ENCODE measurements at regions not wholly inside any gene's neighbourhood (a gene's known extent, or its start where the extent isn't known, plus 50 kb on each side); places are given as distances from the start of the nearest gene placed in this dataset.
"Not testable (repeated sequence)": the region's sequence is repeated elsewhere in the genome, so short reads cannot be mapped to it uniquely, and the experiment has no call there.

GRCh38 chr5:104472811-104473210, 910.2 kb upstream of the NUDT12 start:
- Histone ChIP-seq H3K36me3 (ENCODE audit: insufficient read depth, low read length) (no peaks in the 10 kb centered on the region), H3K9ac (ENCODE audit: low read length) (no peak overlapping the region), H3K9me3 (ENCODE audit: low read length) (no peaks in the 10 kb centered on the region), H3F3A (ENCODE audit: insufficient read depth, low read length) (no peaks in the 10 kb centered on the region), H3K4me3 (ENCODE audit: low read depth, low read length, poor library complexity, severe bottlenecking) (no peak overlapping the region), H3K4me1 (ENCODE audit: insufficient read depth, low read length, severe bottlenecking) (no peaks in the 10 kb centered on the region), H3K27me3 (ENCODE audit: insufficient read depth, low read length) (no peaks in the 10 kb centered on the region), H3K79me2 (ENCODE audit: insufficient read depth, low read length) (no peaks in the 10 kb centered on the region), H2AFZ (ENCODE audit: low read length) (no peak overlapping the region), H3K4me2 (ENCODE audit: low read length) (no peak overlapping the region), H3K9me2 (ENCODE audit: low read depth, low read length) (no peaks in the 10 kb centered on the region), H3K27ac (ENCODE audit: low read depth, low read length, poor library complexity, severe bottlenecking) (no peak overlapping the region), H4K20me1 (ENCODE audit: insufficient read depth, low read length) (no peaks in the 10 kb centered on the region)
- no peak for TF ChIP-seq CTCF (IDR thresholded peaks at IDR 0.05; ENCODE audit: low read length)
- no peak for TF ChIP-seq EZH2 (IDR thresholded peaks at IDR 0.05; ENCODE audit: borderline replicate concordance, low read length)

- no peaks in the 10 kb centered on the region for H3K27me3 ChIP-seq (ENCODE audit: insufficient read depth, low read length)
- H3F3A ChIP-seq (ENCODE audit: insufficient read depth, low read length): no peaks in the 10 kb centered on the region
- H2AFZ ChIP-seq (ENCODE audit: low read length): no peak overlapping the region
- no peaks in the 10 kb centered on the region for H4K20me1 ChIP-seq (ENCODE audit: insufficient read depth, low read length)
- H3K9ac ChIP-seq (ENCODE audit: low read length): no peak overlapping the region
- no peak overlapping the region for H3K4me3 ChIP-seq (ENCODE audit: low read depth, low read length, poor library complexity, severe bottlenecking)
- H3K9me3 ChIP-seq (ENCODE audit: low read length): no peaks in the 10 kb centered on the region
- H3K4me2 ChIP-seq (ENCODE audit: low read length): no peak overlapping the region
- no peaks in the 10 kb centered on the region for H3K79me2 ChIP-seq (ENCODE audit: insufficient read depth, low read length)
- no peaks in the 10 kb centered on the region for H3K4me1 ChIP-seq (ENCODE audit: insufficient read depth, low read length, severe bottlenecking)
- H3K36me3 ChIP-seq (ENCODE audit: insufficient read depth, low read length): no peaks in the 10 kb centered on the region
- H3K9me2 ChIP-seq (ENCODE audit: low read depth, low read length): no peaks in the 10 kb centered on the region
- no peak for TF ChIP-seq CTCF (IDR thresholded peaks at IDR 0.05; ENCODE audit: low read length)
- TF ChIP-seq EZH2 (IDR thresholded peaks at IDR 0.05; ENCODE audit: borderline replicate concordance, low read length): no peak
- no peak overlapping the region for H3K27ac ChIP-seq (ENCODE audit: low read depth, low read length, poor library complexity, severe bottlenecking)
These were observed 893.5 kb upstream of the NUDT12 start for GRCh38 chr5:104456122-104456521.

- H3K9ac ChIP-seq (ENCODE audit: low read length): no peak overlapping the region
- H3K9me2 ChIP-seq (ENCODE audit: low read depth, low read length): no peaks in the 10 kb centered on the region
- no peak overlapping the region for H3K4me3 ChIP-seq (ENCODE audit: low read depth, low read length, poor library complexity, severe bottlenecking)
- no peaks in the 10 kb centered on the region for H3K79me2 ChIP-seq (ENCODE audit: insufficient read depth, low read length)
- H3K4me2 ChIP-seq (ENCODE audit: low read length): no peak overlapping the region
- no peaks in the 10 kb centered on the region for H3K36me3 ChIP-seq (ENCODE audit: insufficient read depth, low read length)
- H3K27me3 ChIP-seq (ENCODE audit: insufficient read depth, low read length): no peaks in the 10 kb centered on the region
- H3K27ac ChIP-seq (ENCODE audit: low read depth, low read length, poor library complexity, severe bottlenecking): no peak overlapping the region
- H3F3A ChIP-seq (ENCODE audit: insufficient read depth, low read length): no peaks in the 10 kb centered on the region
- H3K9me3 ChIP-seq (ENCODE audit: low read length): no peaks in the 10 kb centered on the region
- H4K20me1 ChIP-seq (ENCODE audit: insufficient read depth, low read length): no peaks in the 10 kb centered on the region
- H3K4me1 ChIP-seq (ENCODE audit: insufficient read depth, low read length, severe bottlenecking): no peaks in the 10 kb centered on the region
- TF ChIP-seq CTCF (IDR thresholded peaks at IDR 0.05; ENCODE audit: low read length): no peak
- no peak for TF ChIP-seq EZH2 (IDR thresholded peaks at IDR 0.05; ENCODE audit: borderline replicate concordance, low read length)
- H2AFZ ChIP-seq (ENCODE audit: low read length): no peak overlapping the region
These were observed 890.0 kb upstream of the NUDT12 start for GRCh38 chr5:104452550-104452949.

DNA sequence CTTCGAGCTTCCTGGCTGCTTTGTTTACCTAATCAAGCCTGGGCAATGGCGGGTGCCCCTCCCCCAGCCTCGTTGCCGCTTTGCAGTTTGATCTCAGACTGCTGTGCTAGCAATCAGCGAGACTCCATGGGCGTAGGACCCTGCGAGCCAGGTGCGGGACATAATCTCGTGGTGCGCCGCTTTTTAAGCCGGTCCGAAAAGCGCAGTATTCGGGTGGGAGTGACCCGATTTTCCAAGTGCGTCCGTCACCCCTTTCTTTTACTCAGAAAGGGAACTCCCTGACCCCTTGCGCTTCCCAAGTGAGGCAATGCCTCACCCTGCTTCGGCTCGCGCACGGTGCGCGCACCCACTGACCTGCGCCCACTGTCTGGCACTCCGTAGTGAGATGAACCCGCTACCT, 889.3 kb upstream of the NUDT12 start:
- not testable (repeated sequence) for H3K4me2 ChIP-seq (ENCODE audit: low read length); H3K27me3 ChIP-seq (ENCODE audit: insufficient read depth, low read length); H3K4me1 ChIP-seq (ENCODE audit: insufficient read depth, low read length, severe bottlenecking); H3K27ac ChIP-seq (ENCODE audit: low read depth, low read length, poor library complexity, severe bottlenecking); H3K9me2 ChIP-seq (ENCODE audit: low read depth, low read length); H3K4me3 ChIP-seq (ENCODE audit: low read depth, low read length, poor library complexity, severe bottlenecking); H3K79me2 ChIP-seq (ENCODE audit: insufficient read depth, low read length); H4K20me1 ChIP-seq (ENCODE audit: insufficient read depth, low read length); H3K9ac ChIP-seq (ENCODE audit: low read length); H3F3A ChIP-seq (ENCODE audit: insufficient read depth, low read length); H3K36me3 ChIP-seq (ENCODE audit: insufficient read depth, low read length); H2AFZ ChIP-seq (ENCODE audit: low read length); H3K9me3 ChIP-seq (ENCODE audit: low read length)
